ENCODE measurements at regions not wholly inside any gene's neighbourhood (a gene's known extent, or its start where the extent isn't known, plus 50 kb on each side); places are given as distances from the start of the nearest gene placed in this dataset.

- peak; percentile 21 for DNase-seq
Measured at GRCh38 chr15:70319466-70319865, 221.7 kb upstream of the TLE3 start.

GRCh38 chr15:70318594-70319465, 221.1 kb upstream of the TLE3 start:
- no peak for DNase-seq

GRCh38 chr15:70316059-70316600, 218.4 kb upstream of the TLE3 start:
- DNase-seq, result no peak

GRCh38 chr15:70315431-70315830, 217.7 kb upstream of the TLE3 start:
- DNase-seq, result no peak

GRCh38 chr15:70314688-70315087, 217.0 kb upstream of the TLE3 start:
- no peak for DNase-seq

- DNase-seq, result no peak
Measured at GRCh38 chr15:70314018-70314354, 216.3 kb upstream of the TLE3 start.

GRCh38 chr15:70313099-70314017, 215.6 kb upstream of the TLE3 start:
- DNase-seq, result no peak

- DNase-seq, result no peak
Measured at GRCh38 chr15:70311821-70312220, 214.1 kb upstream of the TLE3 start.

- DNase-seq, result no peak
Measured at GRCh38 chr15:70309716-70310115, 212.0 kb upstream of the TLE3 start.

GRCh38 chr15:70308735-70309434, 211.2 kb upstream of the TLE3 start:
- no peak for DNase-seq

GRCh38 chr15:70308011-70308734, 210.5 kb upstream of the TLE3 start:
- no peak for DNase-seq

GRCh38 chr15:70306582-70306981, 208.9 kb upstream of the TLE3 start:
- no peak for DNase-seq

GRCh38 chr15:70306081-70306480, 208.4 kb upstream of the TLE3 start:
- DNase-seq, result no peak

GRCh38 chr15:70303981-70304380, 206.3 kb upstream of the TLE3 start:
- DNase-seq, result no peak

- no peak for DNase-seq
Measured at GRCh38 chr15:70302360-70302759, 204.6 kb upstream of the TLE3 start.

- DNase-seq, result no peak
Measured at GRCh38 chr15:70301396-70301795, 203.7 kb upstream of the TLE3 start.

GRCh38 chr15:70299931-70300869, 202.5 kb upstream of the TLE3 start:
- DNase-seq, result no peak

- no peak for DNase-seq
Measured at GRCh38 chr15:70297465-70298058, 199.8 kb upstream of the TLE3 start.

- DNase-seq, result no peak
Measured at GRCh38 chr15:70294731-70295305, 197.1 kb upstream of the TLE3 start.

Measured in midbrain (tissue), 1 donor.